C1 segment of cervical spinal cord (tissue), 14 donors: ENCODE measurements at regions not wholly inside any gene's neighbourhood (a gene's known extent, or its start where the extent isn't known, plus 50 kb on each side); places are given as distances from the start of the nearest gene placed in this dataset.

ENCODE experiments used
- DNase-seq, 14 donors: peaks; one replicate each; lab custom pipeline; 2025; lab: John Stamatoyannopoulos, UW

- no peak for DNase-seq
Observed at GRCh38 chr12:58576916-58577315, 343.4 kb downstream of the LRIG3 start.

- no peak for DNase-seq
Observed at GRCh38 chr12:58580095-58580494, 340.2 kb downstream of the LRIG3 start.

GRCh38 chr12:58583529-58583928, 336.8 kb downstream of the LRIG3 start:
- DNase-seq, result no peak

GRCh38 chr12:58583940-58584339, 336.4 kb downstream of the LRIG3 start:
- DNase-seq, result no peak

GRCh38 chr12:58584880-58585279, 335.4 kb downstream of the LRIG3 start:
- DNase-seq, result no peak

GRCh38 chr12:58586762-58587161, 333.5 kb downstream of the LRIG3 start:
- DNase-seq, result no peak

GRCh38 chr12:58588770-58589169, 331.5 kb downstream of the LRIG3 start:
- no peak for DNase-seq

- peak in 1 of 14 donors; percentile 3 for DNase-seq
Observed at GRCh38 chr12:58592475-58593207, 327.7 kb downstream of the LRIG3 start.

- DNase-seq, result no peak
Observed at GRCh38 chr12:58593557-58594304, 326.6 kb downstream of the LRIG3 start.

GRCh38 chr12:58596381-58596780, 323.9 kb downstream of the LRIG3 start:
- no peak for DNase-seq

- no peak for DNase-seq
Observed at GRCh38 chr12:58601529-58601928, 318.8 kb downstream of the LRIG3 start.

- DNase-seq, result no peak
Observed at GRCh38 chr12:58602179-58602578, 318.1 kb downstream of the LRIG3 start.

GRCh38 chr12:58602736-58603135, 317.6 kb downstream of the LRIG3 start:
- no peak for DNase-seq

GRCh38 chr12:58607805-58608204, 312.5 kb downstream of the LRIG3 start:
- DNase-seq, result no peak

- no peak for DNase-seq
Observed at GRCh38 chr12:58608711-58609110, 311.6 kb downstream of the LRIG3 start.

GRCh38 chr12:58615047-58615446, 305.3 kb downstream of the LRIG3 start:
- no peak for DNase-seq

GRCh38 chr12:58615576-58615975, 304.7 kb downstream of the LRIG3 start:
- DNase-seq, result no peak

GRCh38 chr12:58616618-58617017, 303.7 kb downstream of the LRIG3 start:
- DNase-seq, result no peak

- no peak for DNase-seq
Observed at GRCh38 chr12:58621126-58621525, 299.2 kb downstream of the LRIG3 start.

GRCh38 chr12:58629376-58629775, 290.9 kb downstream of the LRIG3 start:
- no peak for DNase-seq

- no peak for DNase-seq
Observed at GRCh38 chr12:58633479-58633878, 286.8 kb downstream of the LRIG3 start.

- DNase-seq, result no peak
Observed at GRCh38 chr12:58639318-58639934, 280.9 kb downstream of the LRIG3 start.

- no peak for DNase-seq
Observed at GRCh38 chr12:58640314-58640713, 280.0 kb downstream of the LRIG3 start.
